DND-41 (cell line): ENCODE measurements at regions not wholly inside any gene's neighbourhood (a gene's known extent, or its start where the extent isn't known, plus 50 kb on each side); places are given as distances from the start of the nearest gene placed in this dataset.

Experiments
- EZH2 ChIP-seq: IDR thresholded peaks from 3 replicates; pipeline ENCODE4 v1.6.1; 2012; ENCODE audit warnings: borderline replicate concordance, low read depth, mild to moderate bottlenecking, moderate library complexity, low read length, inconsistent platforms; ENCODE audit not compliant: severe bottlenecking
- TF ChIP-seq, protein P1 (sequence below): IDR thresholded peaks from 2 replicates; pipeline ENCODE4 v1.5.1; 2012; ENCODE audit warnings: borderline replicate concordance, low read length, moderate library complexity, mild to moderate bottlenecking; ENCODE audit not compliant: poor library complexity, severe bottlenecking; ENCODE audit errors: extremely low read depth

DNA sequence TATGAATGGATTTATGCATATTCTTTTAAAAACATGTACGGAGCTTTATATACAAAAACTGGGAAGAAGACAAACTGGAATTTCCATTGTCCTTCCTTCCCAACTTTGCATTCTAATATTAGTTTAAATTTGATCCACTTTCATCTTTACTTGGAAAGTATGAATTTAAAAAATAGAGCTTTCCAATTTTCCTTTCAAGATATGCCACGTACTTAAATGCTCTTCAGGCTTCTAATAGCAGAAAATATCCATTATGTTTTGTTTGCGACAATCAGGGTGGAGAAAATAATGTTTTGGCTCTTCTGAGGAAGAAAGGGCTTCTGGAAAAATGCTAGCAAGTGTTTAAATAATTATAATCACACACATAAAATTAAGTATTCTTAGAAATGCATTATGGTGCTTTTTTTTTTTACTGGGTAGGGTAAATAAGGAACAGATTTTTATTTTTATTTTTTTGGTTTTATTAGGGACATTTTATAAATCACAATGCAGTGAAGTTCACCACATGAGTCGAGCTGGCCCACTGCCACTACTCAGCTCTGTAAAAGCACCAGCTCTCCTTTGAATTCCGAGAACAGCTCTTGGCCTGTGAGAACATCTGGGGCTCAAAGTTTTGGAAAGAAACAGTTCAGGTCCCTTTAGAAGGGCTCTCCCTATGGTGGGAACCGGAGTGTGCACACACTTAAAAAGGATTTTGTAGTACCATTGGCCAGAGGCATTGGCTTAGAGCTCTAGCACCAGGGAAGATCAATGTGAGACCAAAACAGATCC lies 287.4 kb upstream of the LYPLAL1 start:
- TF ChIP-seq, protein P1, sequence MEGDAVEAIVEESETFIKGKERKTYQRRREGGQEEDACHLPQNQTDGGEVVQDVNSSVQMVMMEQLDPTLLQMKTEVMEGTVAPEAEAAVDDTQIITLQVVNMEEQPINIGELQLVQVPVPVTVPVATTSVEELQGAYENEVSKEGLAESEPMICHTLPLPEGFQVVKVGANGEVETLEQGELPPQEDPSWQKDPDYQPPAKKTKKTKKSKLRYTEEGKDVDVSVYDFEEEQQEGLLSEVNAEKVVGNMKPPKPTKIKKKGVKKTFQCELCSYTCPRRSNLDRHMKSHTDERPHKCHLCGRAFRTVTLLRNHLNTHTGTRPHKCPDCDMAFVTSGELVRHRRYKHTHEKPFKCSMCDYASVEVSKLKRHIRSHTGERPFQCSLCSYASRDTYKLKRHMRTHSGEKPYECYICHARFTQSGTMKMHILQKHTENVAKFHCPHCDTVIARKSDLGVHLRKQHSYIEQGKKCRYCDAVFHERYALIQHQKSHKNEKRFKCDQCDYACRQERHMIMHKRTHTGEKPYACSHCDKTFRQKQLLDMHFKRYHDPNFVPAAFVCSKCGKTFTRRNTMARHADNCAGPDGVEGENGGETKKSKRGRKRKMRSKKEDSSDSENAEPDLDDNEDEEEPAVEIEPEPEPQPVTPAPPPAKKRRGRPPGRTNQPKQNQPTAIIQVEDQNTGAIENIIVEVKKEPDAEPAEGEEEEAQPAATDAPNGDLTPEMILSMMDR = no peak
- TF ChIP-seq EZH2 = no peak
